Osteoblast (primary cell): ENCODE measurements at regions not wholly inside any gene's neighbourhood (a gene's known extent, or its start where the extent isn't known, plus 50 kb on each side); places are given as distances from the start of the nearest gene placed in this dataset.

Source experiments
- DNase-seq: peaks from one replicate; pipeline ENCODE4 v3.0.0; 2011; ENCODE audit warnings: low spot score, mixed read lengths; ENCODE audit not compliant: insufficient read length; ENCODE audit errors: missing footprints
- H2AFZ ChIP-seq: 2 replicates; pipeline ENCODE4 v1.6.0; 2011; ENCODE audit warnings: mild to moderate bottlenecking, low read length
- H3K27ac ChIP-seq: 2 replicates; pipeline ENCODE4 v1.5.1; 2011; ENCODE audit warnings: mild to moderate bottlenecking, low read depth, low read length, moderate library complexity
- H3K27me3 ChIP-seq: 2 replicates; pipeline ENCODE4 v1.6.0; 2012; ENCODE audit warnings: mild to moderate bottlenecking, control low read depth, inconsistent platforms, low read length, moderate library complexity; ENCODE audit not compliant: insufficient read depth
- H3K36me3 ChIP-seq: 2 replicates; pipeline ENCODE4 v1.5.1; 2011; ENCODE audit warnings: mild to moderate bottlenecking, low read length, control low read depth, moderate library complexity; ENCODE audit not compliant: insufficient read depth
- H3K4me1 ChIP-seq: 2 replicates; pipeline ENCODE4 v1.5.1; 2011; ENCODE audit warnings: mild to moderate bottlenecking, low read length, control low read depth, moderate library complexity; ENCODE audit not compliant: insufficient read depth
- H3K4me2 ChIP-seq: 2 replicates; pipeline ENCODE4 v1.6.0; 2011; ENCODE audit warnings: mild to moderate bottlenecking, low read length; ENCODE audit not compliant: insufficient read depth
- H3K4me3 ChIP-seq: fragments of 200-600 bp; sonication (generic); 3 replicates; pipeline ENCODE4 v1.5.1; 2012; ENCODE audit warnings: mild to moderate bottlenecking, low read length, inconsistent platforms; ENCODE audit not compliant: insufficient read depth
- H3K79me2 ChIP-seq: 2 replicates; pipeline ENCODE4 v1.6.0; 2012; ENCODE audit warnings: mild to moderate bottlenecking, low read length, control low read depth, inconsistent platforms; ENCODE audit not compliant: insufficient read depth
- H3K9me3 ChIP-seq: 2 replicates; pipeline ENCODE4 v1.5.1; 2011; ENCODE audit warnings: low read depth, low read length, control low read depth
- H4K20me1 ChIP-seq: 2 replicates; pipeline ENCODE4 v1.6.0; 2012; ENCODE audit warnings: mild to moderate bottlenecking, low read length, control low read depth; ENCODE audit not compliant: insufficient read depth
- TF ChIP-seq, protein P1 (sequence below): IDR thresholded peaks from 2 replicates; pipeline ENCODE4 v1.5.1; 2011; ENCODE audit warnings: mild to moderate bottlenecking, low read depth, low read length, moderate library complexity; ENCODE audit errors: extremely low read depth

DNA sequence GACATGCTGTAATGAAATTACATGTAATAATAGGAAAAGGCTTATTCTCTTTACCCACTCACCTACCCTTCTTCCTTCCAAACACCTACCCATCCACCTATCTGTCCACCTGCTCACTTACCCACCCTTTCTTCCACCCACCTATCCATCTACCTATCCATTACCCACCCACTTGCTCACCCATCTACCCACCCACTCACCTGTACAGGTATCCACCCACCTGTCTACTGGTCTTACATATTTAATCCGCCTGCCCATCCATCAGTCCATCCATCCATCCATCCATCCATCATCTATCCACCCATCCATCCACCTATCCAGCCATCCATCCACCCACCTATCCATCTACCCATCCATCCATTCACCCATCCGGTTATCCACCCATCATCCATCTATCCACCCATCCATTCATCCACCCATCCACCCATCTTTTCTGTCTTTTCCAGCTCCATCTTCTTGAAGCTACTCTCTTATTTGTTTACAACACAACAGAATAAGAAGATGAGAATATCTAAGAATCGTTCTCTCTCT, 133.3 kb upstream of the STX18 start:
- TF ChIP-seq, protein P1, sequence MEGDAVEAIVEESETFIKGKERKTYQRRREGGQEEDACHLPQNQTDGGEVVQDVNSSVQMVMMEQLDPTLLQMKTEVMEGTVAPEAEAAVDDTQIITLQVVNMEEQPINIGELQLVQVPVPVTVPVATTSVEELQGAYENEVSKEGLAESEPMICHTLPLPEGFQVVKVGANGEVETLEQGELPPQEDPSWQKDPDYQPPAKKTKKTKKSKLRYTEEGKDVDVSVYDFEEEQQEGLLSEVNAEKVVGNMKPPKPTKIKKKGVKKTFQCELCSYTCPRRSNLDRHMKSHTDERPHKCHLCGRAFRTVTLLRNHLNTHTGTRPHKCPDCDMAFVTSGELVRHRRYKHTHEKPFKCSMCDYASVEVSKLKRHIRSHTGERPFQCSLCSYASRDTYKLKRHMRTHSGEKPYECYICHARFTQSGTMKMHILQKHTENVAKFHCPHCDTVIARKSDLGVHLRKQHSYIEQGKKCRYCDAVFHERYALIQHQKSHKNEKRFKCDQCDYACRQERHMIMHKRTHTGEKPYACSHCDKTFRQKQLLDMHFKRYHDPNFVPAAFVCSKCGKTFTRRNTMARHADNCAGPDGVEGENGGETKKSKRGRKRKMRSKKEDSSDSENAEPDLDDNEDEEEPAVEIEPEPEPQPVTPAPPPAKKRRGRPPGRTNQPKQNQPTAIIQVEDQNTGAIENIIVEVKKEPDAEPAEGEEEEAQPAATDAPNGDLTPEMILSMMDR: no peak
- no peak overlapping the region for H3K27ac ChIP-seq
- no peaks in the 10 kb centered on the region for H4K20me1 ChIP-seq
- H3K79me2 ChIP-seq: no peaks in the 10 kb centered on the region
- H3K27me3 ChIP-seq: peaks cover 23% of the 10 kb centered on the region
- no peak overlapping the region for H2AFZ ChIP-seq
- H3K4me3 ChIP-seq: no peak overlapping the region
- no peaks in the 10 kb centered on the region for H3K9me3 ChIP-seq
- peaks cover 6% of the 10 kb centered on the region for H3K4me1 ChIP-seq
- DNase-seq: no peak
- H3K36me3 ChIP-seq: no peaks in the 10 kb centered on the region
- H3K4me2 ChIP-seq: no peak overlapping the region

DNA sequence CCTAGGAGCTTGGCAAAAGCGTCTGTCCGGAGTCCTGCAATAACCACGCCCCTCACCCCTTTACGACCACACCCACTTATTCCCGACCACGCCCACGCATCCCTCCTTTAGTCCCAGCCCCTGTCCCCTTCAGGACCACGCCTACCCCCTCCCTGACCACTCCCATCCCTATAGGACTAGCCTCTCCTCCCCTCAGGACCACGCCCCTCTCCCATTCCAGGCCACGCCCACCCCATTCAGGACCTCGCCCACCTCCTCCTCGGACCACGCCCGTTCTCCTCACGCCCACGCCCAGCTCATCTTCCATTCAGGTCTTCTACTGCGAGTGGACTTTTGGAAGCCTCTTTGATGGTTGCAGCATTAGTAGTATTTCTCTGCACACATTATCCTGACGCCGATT, 131.2 kb upstream of the STX18 start:
- no peak for DNase-seq

DNA sequence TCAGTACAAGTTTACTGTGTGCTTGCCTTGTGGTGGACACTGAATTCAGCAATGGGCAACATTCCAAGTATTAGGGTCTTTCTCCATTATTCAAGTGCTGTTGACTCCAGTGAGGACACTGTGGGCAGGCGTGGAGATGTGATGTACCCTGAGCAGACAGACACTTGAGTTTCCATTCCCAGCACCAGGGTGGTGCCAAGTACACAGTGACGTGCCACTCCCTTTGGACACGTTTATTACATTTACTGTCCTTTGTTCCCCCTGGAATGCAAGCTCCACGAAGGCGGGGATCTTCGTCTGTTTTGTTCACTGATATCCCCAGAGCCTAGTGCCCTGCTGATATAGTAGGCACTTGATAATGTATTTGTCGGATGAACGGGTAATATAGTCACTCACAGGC, 130.6 kb upstream of the STX18 start:
- TF ChIP-seq, protein P1: no peak
- no peaks in the 10 kb centered on the region for H4K20me1 ChIP-seq
- H3K79me2 ChIP-seq: no peaks in the 10 kb centered on the region
- no peak overlapping the region for H2AFZ ChIP-seq
- H3K27me3 ChIP-seq: peaks cover 22% of the 10 kb centered on the region
- H3K4me1 ChIP-seq: no peaks in the 10 kb centered on the region
- H3K36me3 ChIP-seq: no peaks in the 10 kb centered on the region
- no peak for DNase-seq
- H3K9me3 ChIP-seq: no peaks in the 10 kb centered on the region
- H3K4me3 ChIP-seq: no peak overlapping the region
- no peak overlapping the region for H3K27ac ChIP-seq
- H3K4me2 ChIP-seq: no peak overlapping the region

More for the DNA sequence above, 131.2 kb upstream of the STX18 start:
- Histone ChIP-seq H3K4me3 (no peak overlapping the region), H3K27me3 (peaks cover 23% of the 10 kb centered on the region), H3K27ac (no peak overlapping the region), H3K4me1 (peaks cover 6% of the 10 kb centered on the region), H3K9me3 (no peaks in the 10 kb centered on the region), H3K36me3 (no peaks in the 10 kb centered on the region), H3K4me2 (no peak overlapping the region), H3K79me2 (no peaks in the 10 kb centered on the region), H2AFZ (no peak overlapping the region), H4K20me1 (no peaks in the 10 kb centered on the region)
- TF ChIP-seq, protein P1: no peak

DNA sequence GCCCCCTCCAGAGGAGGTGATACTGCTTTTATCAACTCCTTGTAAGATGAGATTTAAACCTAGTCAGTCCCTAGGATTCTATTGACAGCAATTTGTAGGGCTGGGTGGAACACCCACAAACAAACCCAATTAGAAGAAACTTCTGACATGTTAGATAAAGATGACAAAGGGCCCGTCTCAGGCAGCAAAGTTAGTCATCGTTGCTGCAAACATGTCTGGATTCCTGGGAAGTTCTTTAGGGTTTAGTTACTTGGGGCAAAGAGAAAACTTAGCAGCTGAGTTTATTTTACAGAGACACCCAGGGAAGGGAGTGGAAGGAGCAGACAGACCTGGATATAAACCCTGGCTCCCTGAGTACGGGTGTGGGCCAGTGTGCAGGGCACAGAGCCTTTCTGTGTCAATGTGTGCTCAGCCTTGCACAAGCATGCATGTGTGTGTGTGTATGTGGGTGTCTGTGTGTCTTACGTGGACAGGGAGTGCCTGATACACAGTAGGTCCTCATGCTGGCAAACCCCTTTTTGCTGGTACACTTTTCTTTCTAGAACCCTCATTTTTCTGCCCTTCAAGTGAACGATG, 130.0 kb upstream of the STX18 start:
- Histone ChIP-seq H3K4me3 (no peak overlapping the region), H3K27me3 (peaks cover 18% of the 10 kb centered on the region), H3K9me3 (no peaks in the 10 kb centered on the region), H4K20me1 (no peaks in the 10 kb centered on the region), H3K4me2 (no peak overlapping the region), H2AFZ (no peak overlapping the region), H3K4me1 (no peaks in the 10 kb centered on the region), H3K27ac (no peak overlapping the region), H3K36me3 (no peaks in the 10 kb centered on the region), H3K79me2 (no peaks in the 10 kb centered on the region)
- TF ChIP-seq, protein P1: no peak
- DNase-seq: no peak
